ENCODE measurements at regions not wholly inside any gene's neighbourhood (a gene's known extent, or its start where the extent isn't known, plus 50 kb on each side); places are given as distances from the start of the nearest gene placed in this dataset.
"Not testable (repeated sequence)": the region's sequence is repeated elsewhere in the genome, so short reads cannot be mapped to it uniquely, and the experiment has no call there.

GRCh38 chr21:16218682-16219343 lies 489.0 kb downstream of the USP25 start:
- DNase-seq (ENCODE audit: low read depth in 2 of 2), result no peak

- DNase-seq (ENCODE audit: low read depth in 2 of 2), result not testable (repeated sequence)
Observed at GRCh38 chr21:16224756-16225155, 495.0 kb downstream of the USP25 start.

- no peak for DNase-seq (ENCODE audit: low read depth in 2 of 2)
Observed at GRCh38 chr21:16239659-16240265, 510.0 kb downstream of the USP25 start.

- no peak for DNase-seq (ENCODE audit: low read depth in 2 of 2)
Observed at GRCh38 chr21:16241016-16241415, 511.2 kb downstream of the USP25 start.

- DNase-seq (ENCODE audit: low read depth in 2 of 2), result no peak
Observed at GRCh38 chr21:16241479-16241963, 511.7 kb downstream of the USP25 start.

- DNase-seq (ENCODE audit: low read depth in 2 of 2), result no peak
Observed at GRCh38 chr21:16243396-16243795, 513.6 kb downstream of the USP25 start.

- no peak for DNase-seq (ENCODE audit: low read depth in 2 of 2)
Observed at GRCh38 chr21:16248705-16249104, 518.9 kb downstream of the USP25 start.

GRCh38 chr21:16250273-16250672 lies 520.5 kb downstream of the USP25 start:
- DNase-seq (ENCODE audit: low read depth in 2 of 2), result no peak

- DNase-seq (ENCODE audit: low read depth in 2 of 2), result no peak
Observed at GRCh38 chr21:16258844-16259611, 529.2 kb downstream of the USP25 start.

- DNase-seq (ENCODE audit: low read depth in 2 of 2), result no peak
Observed at GRCh38 chr21:16262091-16262490, 532.3 kb downstream of the USP25 start.

GRCh38 chr21:16264319-16264718 lies 534.5 kb downstream of the USP25 start:
- DNase-seq (ENCODE audit: low read depth in 2 of 2), result no peak

GRCh38 chr21:16269476-16269875 lies 539.7 kb downstream of the USP25 start:
- no peak for DNase-seq (ENCODE audit: low read depth in 2 of 2)

- DNase-seq (ENCODE audit: low read depth in 2 of 2), result no peak
Observed at GRCh38 chr21:16279731-16280581, 550.2 kb downstream of the USP25 start.

GRCh38 chr21:16280686-16281091 lies 550.9 kb downstream of the USP25 start:
- no peak for DNase-seq (ENCODE audit: low read depth in 2 of 2)

- no peak for DNase-seq (ENCODE audit: low read depth in 2 of 2)
Observed at GRCh38 chr21:16283516-16283915, 553.7 kb downstream of the USP25 start.

GRCh38 chr21:16285605-16286126 lies 555.9 kb downstream of the USP25 start:
- no peak for DNase-seq (ENCODE audit: low read depth in 2 of 2)

GRCh38 chr21:16287046-16287445 lies 557.3 kb downstream of the USP25 start:
- DNase-seq (ENCODE audit: low read depth in 2 of 2), result no peak

- DNase-seq (ENCODE audit: low read depth in 2 of 2), result no peak
Observed at GRCh38 chr21:16291296-16291695, 561.5 kb downstream of the USP25 start.

GRCh38 chr21:16294128-16294527 lies 564.3 kb downstream of the USP25 start:
- DNase-seq (ENCODE audit: low read depth in 2 of 2), result no peak

- DNase-seq (ENCODE audit: low read depth in 2 of 2), result no peak
Observed at GRCh38 chr21:16302851-16303282, 573.1 kb downstream of the USP25 start.
